ENCODE measurements at regions not wholly inside any gene's neighbourhood (a gene's known extent, or its start where the extent isn't known, plus 50 kb on each side); places are given as distances from the start of the nearest gene placed in this dataset.
"Not testable (repeated sequence)": the region's sequence is repeated elsewhere in the genome, so short reads cannot be mapped to it uniquely, and the experiment has no call there.

DNA sequence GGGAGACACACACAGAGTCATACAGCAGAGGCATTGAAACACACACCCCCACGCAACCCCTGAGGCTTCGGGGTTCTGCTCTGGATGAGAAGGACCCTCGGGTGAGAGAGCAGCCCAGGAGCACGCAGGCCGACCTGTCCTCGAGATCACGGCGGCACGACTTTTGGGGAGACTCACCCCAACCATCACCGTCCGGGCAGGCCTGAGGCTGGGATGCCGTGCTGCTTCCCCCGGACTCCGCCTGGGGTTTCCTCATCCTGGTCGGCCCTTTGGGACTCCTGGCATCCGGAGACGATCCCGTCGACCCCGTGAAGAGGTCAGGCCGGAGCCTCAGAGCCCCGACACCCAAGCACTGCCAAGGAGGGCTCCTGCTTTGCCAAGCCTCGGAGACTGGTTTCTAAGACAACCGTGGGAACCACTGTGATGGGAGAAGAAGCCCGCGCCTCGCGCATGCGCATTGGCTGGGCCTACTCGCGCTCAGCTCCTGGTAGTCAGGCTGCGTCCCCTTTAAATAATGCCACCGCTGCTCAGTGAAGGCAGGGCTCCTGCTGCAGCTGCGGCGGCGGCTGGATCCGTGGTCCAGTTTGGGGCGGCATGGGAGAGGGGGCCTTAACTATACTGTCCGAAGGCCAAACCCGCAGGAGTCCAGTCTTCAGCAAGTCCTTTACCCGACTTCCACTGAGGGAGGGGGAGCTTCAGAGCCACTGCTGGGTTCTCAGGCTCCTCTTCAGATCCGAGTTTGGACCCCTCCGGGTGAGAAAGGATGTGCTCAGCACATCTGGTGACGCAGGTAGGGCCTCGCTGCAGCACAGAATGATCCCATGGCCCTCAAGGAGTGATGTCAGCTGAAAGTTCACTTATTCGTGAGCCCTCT, 171.4 kb upstream of the ZNF337 start:
- DNase-seq: peak; percentile 40
- Histone ChIP-seq H3K36me3 (replicated peaks; ENCODE audit: insufficient read depth, low read length) (no peaks in the 10 kb centered on the region), H3F3A (ENCODE audit: insufficient read depth, low read length) (no peaks in the 10 kb centered on the region), H3K4me2 (ENCODE audit: low read depth, low read length) (peak overlapping the region; percentile 55; the same call in 1 of the 2 replicates), H3K4me3 (ENCODE audit: low read length) (peak overlapping the region; percentile 37; the same call in 1 of the 2 replicates), H3K27me3 (replicated peaks; ENCODE audit: insufficient read depth, low read length) (no peaks in the 10 kb centered on the region), H4K20me1 (ENCODE audit: insufficient read depth, low read length) (no peaks in the 10 kb centered on the region), H3K9me3 (replicated peaks; ENCODE audit: insufficient read depth, low read length) (no peaks in the 10 kb centered on the region), H3K27ac (ENCODE audit: low read length) (no peak overlapping the region), H3K9me2 (replicated peaks; ENCODE audit: insufficient read depth, low read length) (no peaks in the 10 kb centered on the region), H3K9ac (ENCODE audit: low read length) (no peak overlapping the region), H3K79me2 (ENCODE audit: low read length) (no peaks in the 10 kb centered on the region), H2AFZ (ENCODE audit: low read length) (no peak overlapping the region), H3K4me1 (ENCODE audit: low read length) (peaks cover 3% of the 10 kb centered on the region; the same call in 1 of the 2 replicates)
- TF ChIP-seq, protein P1, sequence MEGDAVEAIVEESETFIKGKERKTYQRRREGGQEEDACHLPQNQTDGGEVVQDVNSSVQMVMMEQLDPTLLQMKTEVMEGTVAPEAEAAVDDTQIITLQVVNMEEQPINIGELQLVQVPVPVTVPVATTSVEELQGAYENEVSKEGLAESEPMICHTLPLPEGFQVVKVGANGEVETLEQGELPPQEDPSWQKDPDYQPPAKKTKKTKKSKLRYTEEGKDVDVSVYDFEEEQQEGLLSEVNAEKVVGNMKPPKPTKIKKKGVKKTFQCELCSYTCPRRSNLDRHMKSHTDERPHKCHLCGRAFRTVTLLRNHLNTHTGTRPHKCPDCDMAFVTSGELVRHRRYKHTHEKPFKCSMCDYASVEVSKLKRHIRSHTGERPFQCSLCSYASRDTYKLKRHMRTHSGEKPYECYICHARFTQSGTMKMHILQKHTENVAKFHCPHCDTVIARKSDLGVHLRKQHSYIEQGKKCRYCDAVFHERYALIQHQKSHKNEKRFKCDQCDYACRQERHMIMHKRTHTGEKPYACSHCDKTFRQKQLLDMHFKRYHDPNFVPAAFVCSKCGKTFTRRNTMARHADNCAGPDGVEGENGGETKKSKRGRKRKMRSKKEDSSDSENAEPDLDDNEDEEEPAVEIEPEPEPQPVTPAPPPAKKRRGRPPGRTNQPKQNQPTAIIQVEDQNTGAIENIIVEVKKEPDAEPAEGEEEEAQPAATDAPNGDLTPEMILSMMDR (IDR thresholded peaks at IDR 0.05; ENCODE audit: low read length): no peak
- no peak for TF ChIP-seq EZH2phosphoT487 (IDR thresholded peaks at IDR 0.05; ENCODE audit: low read length)
- no peak for TF ChIP-seq EZH2 (optimal IDR thresholded peaks at IDR 0.05; ENCODE audit: low read depth, low read length)

DNA sequence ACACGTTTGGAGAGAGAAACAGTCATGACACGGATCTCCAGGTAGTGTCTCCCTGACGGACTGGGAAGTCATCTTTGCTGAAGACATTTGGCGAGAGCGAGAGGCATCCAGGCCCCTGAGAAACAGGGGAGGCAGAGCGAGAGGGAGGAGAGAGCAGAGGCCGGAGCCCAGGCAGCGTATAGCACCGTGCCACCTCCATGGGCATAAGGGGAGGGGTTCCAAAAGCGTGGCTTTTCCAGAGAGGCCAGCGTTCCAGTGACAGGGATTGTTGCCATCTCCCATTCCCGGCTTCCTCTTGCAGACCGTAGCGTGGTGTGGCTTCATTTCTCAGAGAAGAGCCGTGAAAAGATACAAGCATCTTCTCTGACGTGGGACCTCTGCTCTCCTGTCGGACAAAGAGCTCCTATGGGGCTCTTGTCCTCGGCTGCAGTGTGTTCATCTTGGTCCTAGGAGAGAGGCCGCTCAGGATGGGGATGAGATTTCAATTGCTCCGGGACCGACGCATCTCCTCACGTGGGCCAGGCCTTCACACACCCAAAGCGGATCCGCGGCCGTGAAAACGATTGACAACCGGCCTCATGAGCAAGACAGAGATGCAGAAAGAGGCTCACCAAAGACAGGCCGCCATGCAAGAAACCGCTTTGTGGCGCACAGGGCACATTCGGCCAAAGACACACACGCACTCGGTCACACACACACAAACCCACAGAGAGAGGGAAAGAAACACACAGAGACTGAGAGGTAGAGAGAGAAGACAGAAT, 170.5 kb upstream of the ZNF337 start:
- not testable (repeated sequence) for H3K9ac ChIP-seq (ENCODE audit: low read length); H2AFZ ChIP-seq (ENCODE audit: low read length); H3K79me2 ChIP-seq (ENCODE audit: low read length); DNase-seq; H3K9me2 ChIP-seq (replicated peaks; ENCODE audit: insufficient read depth, low read length); H3F3A ChIP-seq (ENCODE audit: insufficient read depth, low read length); H3K4me2 ChIP-seq (ENCODE audit: low read depth, low read length); H3K27ac ChIP-seq (ENCODE audit: low read length); H4K20me1 ChIP-seq (ENCODE audit: insufficient read depth, low read length); H3K27me3 ChIP-seq (replicated peaks; ENCODE audit: insufficient read depth, low read length); H3K4me1 ChIP-seq (ENCODE audit: low read length); H3K36me3 ChIP-seq (replicated peaks; ENCODE audit: insufficient read depth, low read length); H3K9me3 ChIP-seq (replicated peaks; ENCODE audit: insufficient read depth, low read length); H3K4me3 ChIP-seq (ENCODE audit: low read length)

DNA sequence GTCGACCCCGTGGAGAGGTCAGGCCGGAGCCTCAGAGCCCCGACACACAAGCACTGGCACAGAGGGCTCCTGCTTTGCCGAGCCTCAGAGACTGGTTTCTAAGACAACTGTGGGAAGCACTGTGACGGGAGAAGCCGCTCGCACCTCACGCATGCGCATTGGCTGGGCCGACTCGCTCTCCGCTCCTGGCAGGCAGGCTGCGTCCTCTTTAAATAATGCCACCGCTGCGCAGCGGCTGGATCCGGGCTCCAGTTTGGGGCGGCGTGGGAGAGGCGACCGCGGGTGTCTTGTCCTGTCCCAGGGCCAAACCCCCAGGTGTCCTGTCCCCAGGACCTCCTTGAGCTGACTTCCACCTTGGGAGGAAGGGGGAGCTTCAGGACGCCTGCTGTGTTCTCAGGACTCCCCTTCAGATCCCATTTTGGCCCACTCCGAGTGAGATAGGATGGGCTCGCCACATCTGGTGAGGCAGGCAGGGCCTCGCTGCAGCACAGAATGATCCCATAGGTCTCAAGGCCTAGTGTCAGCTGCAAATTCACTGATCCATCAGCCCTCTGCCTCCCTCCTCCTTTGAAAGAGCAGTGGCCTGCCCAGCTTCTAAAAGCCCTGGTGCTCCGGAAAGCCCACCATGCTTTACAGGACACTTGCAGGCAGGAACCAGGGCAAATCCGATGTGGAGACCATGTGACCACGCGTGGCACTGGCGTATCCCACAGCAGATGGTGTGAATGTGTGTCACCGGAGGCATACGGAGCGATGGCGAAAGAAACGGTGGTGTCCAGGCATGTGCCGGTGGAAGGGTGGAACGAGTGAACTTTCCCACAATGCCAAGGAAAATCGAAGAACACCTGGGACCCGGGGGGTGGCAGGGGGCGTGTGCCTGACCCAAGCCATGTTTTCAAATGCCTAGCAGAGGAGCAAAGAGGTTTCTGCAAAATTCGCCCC, 169.3 kb upstream of the ZNF337 start:
- H4K20me1 ChIP-seq (ENCODE audit: insufficient read depth, low read length): no peaks in the 10 kb centered on the region
- DNase-seq: peak; percentile 85
- peaks cover 8% of the 10 kb centered on the region for H3K4me1 ChIP-seq (ENCODE audit: low read length)
- TF ChIP-seq EZH2phosphoT487 (IDR thresholded peaks at IDR 0.05; ENCODE audit: low read length): no peak
- TF ChIP-seq EZH2 (optimal IDR thresholded peaks at IDR 0.05; ENCODE audit: low read depth, low read length): no peak
- TF ChIP-seq, protein P1 (IDR thresholded peaks at IDR 0.05; ENCODE audit: low read length): no peak
- H3K27ac ChIP-seq (ENCODE audit: low read length): no peak overlapping the region
- H2AFZ ChIP-seq (ENCODE audit: low read length): peak overlapping the region; percentile 93
- H3F3A ChIP-seq (ENCODE audit: insufficient read depth, low read length): no peaks in the 10 kb centered on the region
- H3K9me2 ChIP-seq (replicated peaks; ENCODE audit: insufficient read depth, low read length): no peaks in the 10 kb centered on the region
- no peak overlapping the region; the same call in 1 of the 2 replicates for H3K9ac ChIP-seq (ENCODE audit: low read length)
- no peaks in the 10 kb centered on the region for H3K36me3 ChIP-seq (replicated peaks; ENCODE audit: insufficient read depth, low read length)
- H3K27me3 ChIP-seq (replicated peaks; ENCODE audit: insufficient read depth, low read length): 0 out of 2 replicates have a peak, but pooled peaks cover 2% of the 10 kb centered on the region
- no peaks in the 10 kb centered on the region for H3K9me3 ChIP-seq (replicated peaks; ENCODE audit: insufficient read depth, low read length)
- H3K4me2 ChIP-seq (ENCODE audit: low read depth, low read length): peak overlapping the region; percentile 85; the same call in 1 of the 2 replicates
- no peaks in the 10 kb centered on the region for H3K79me2 ChIP-seq (ENCODE audit: low read length)
- H3K4me3 ChIP-seq (ENCODE audit: low read length): peak overlapping the region; percentile 61

DNA sequence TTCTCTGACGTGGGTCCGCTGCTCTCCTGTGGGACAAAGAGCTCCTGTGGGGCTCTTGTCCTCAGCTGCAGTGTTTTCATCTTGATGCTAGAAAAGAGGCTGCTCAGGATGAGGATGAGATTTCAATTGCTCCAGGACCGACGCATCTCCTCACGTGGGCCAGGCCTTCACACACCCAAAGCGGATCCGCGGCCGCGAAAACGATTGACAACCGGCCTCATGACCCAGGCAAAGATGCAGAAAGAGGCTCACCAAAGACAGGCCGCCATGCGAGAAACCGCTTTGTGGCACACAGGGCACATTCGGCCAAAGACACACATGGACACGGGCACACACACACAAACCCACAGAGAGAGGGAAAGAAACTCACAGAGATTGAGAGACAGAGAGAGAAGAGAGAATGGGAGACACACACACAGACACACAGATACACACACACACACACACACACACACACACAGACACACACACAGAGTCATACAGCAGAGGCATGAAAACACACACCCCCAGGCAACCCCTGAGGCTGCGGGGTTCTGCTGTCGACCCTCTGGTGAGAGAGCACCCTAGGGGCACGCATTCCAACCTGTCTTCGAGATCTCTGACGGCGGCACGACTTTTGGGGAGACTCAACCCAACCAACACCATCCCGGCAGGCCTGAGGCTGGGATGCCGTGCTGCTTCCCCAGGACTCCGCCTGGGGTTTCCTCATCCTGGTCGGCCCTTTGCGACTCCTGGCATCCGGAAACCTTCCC, 168.5 kb upstream of the ZNF337 start:
- Histone ChIP-seq H3K4me3 (ENCODE audit: low read length) (peak overlapping the region; percentile 61), H3K27me3 (replicated peaks; ENCODE audit: insufficient read depth, low read length) (peaks cover 11% of the 10 kb centered on the region), H2AFZ (ENCODE audit: low read length) (peak overlapping the region; percentile 93), H3K4me2 (ENCODE audit: low read depth, low read length) (peak overlapping the region; percentile 85; the same call in 1 of the 2 replicates)
- H4K20me1 ChIP-seq (ENCODE audit: insufficient read depth, low read length); DNase-seq; H3K79me2 ChIP-seq (ENCODE audit: low read length); H3K36me3 ChIP-seq (replicated peaks; ENCODE audit: insufficient read depth, low read length); H3K9ac ChIP-seq (ENCODE audit: low read length); H3K4me1 ChIP-seq (ENCODE audit: low read length); H3K9me3 ChIP-seq (replicated peaks; ENCODE audit: insufficient read depth, low read length); H3K9me2 ChIP-seq (replicated peaks; ENCODE audit: insufficient read depth, low read length); H3F3A ChIP-seq (ENCODE audit: insufficient read depth, low read length); H3K27ac ChIP-seq (ENCODE audit: low read length): not testable (repeated sequence)

Measured in MM.1S (cell line).